DOHH2 (cell line): ENCODE measurements at regions not wholly inside any gene's neighbourhood (a gene's known extent, or its start where the extent isn't known, plus 50 kb on each side); places are given as distances from the start of the nearest gene placed in this dataset.

Experiments
- H3F3A ChIP-seq: fragments of 200-600 bp; sonication (generic), shearing (Covaris generic); 2 replicates; pipeline ENCODE4 v1.6.0; 2016; ENCODE audit warnings: antibody characterized with exemption, mild to moderate bottlenecking; ENCODE audit not compliant: control insufficient read depth, insufficient read depth
- H3K27ac ChIP-seq: fragments of 200-600 bp; sonication (generic); 2 replicates; pipeline ENCODE4 v1.5.1; 2014; ENCODE audit warnings: low read depth, mild to moderate bottlenecking, low read length, moderate library complexity
- H3K27me3 ChIP-seq: fragments of 200-600 bp; sonication (generic); 2 replicates; pipeline ENCODE4 v1.6.1; 2014; ENCODE audit warnings: mild to moderate bottlenecking, low read length, mixed read lengths; ENCODE audit not compliant: control insufficient read depth
- H3K36me3 ChIP-seq: fragments of 200-600 bp; sonication (generic); 2 replicates; pipeline ENCODE4 v1.6.1; 2014; ENCODE audit warnings: mild to moderate bottlenecking, low read length, moderate library complexity, mixed read lengths; ENCODE audit not compliant: control insufficient read depth
- H3K4me1 ChIP-seq: fragments of 200-600 bp; sonication (generic); 2 replicates; pipeline ENCODE4 v1.6.1; 2014; ENCODE audit warnings: mild to moderate bottlenecking, low read length, mixed read lengths; ENCODE audit not compliant: control insufficient read depth
- H3K4me2 ChIP-seq: fragments of 200-600 bp; sonication (generic); 2 replicates; pipeline ENCODE4 v1.6.0; 2014; ENCODE audit warnings: mild to moderate bottlenecking, low read length, moderate library complexity
- H3K4me3 ChIP-seq: fragments of 200-600 bp; sonication (generic); 2 replicates; pipeline ENCODE4 v1.5.1; 2014; ENCODE audit warnings: mild to moderate bottlenecking, low read length, mixed read lengths
- H3K79me2 ChIP-seq: fragments of 200-600 bp; sonication (generic); 2 replicates; pipeline ENCODE4 v1.6.1; 2014; ENCODE audit warnings: mild to moderate bottlenecking, low read length, mixed read lengths; ENCODE audit not compliant: control insufficient read depth
- H3K9me2 ChIP-seq: fragments of 200-600 bp; sonication (generic); replicated peaks from 2 replicates; pipeline ENCODE4 v1.6.1; 2014; ENCODE audit warnings: mild to moderate bottlenecking, low read length, mixed read lengths; ENCODE audit not compliant: control insufficient read depth
- H3K9me3 ChIP-seq: fragments of 200-600 bp; sonication (generic); 2 replicates; pipeline ENCODE4 v1.6.1; 2014; ENCODE audit warnings: antibody characterized with exemption, low read length, mixed read lengths; ENCODE audit not compliant: control insufficient read depth, insufficient read depth
- H4K20me1 ChIP-seq: fragments of 200-600 bp; sonication (generic); 2 replicates; pipeline ENCODE4 v1.6.0; 2014; ENCODE audit warnings: low read depth, mild to moderate bottlenecking, antibody characterized with exemption, low read length, moderate library complexity; ENCODE audit not compliant: control insufficient read depth, insufficient read depth
- EZH2phosphoT487 ChIP-seq: fragments of 200-600 bp; sonication (generic); IDR thresholded peaks from 2 replicates; pipeline ENCODE4 v1.6.1; 2017; ENCODE audit warnings: borderline replicate concordance, mild to moderate bottlenecking, antibody characterized with exemption, low read length, moderate library complexity, mixed read lengths
- TF ChIP-seq, protein P1 (sequence below): fragments of 200-600 bp; sonication (generic); IDR thresholded peaks from one replicate; pipeline ENCODE4 v1.5.1; 2014; ENCODE audit warnings: antibody characterized with exemption, mild to moderate bottlenecking, low read depth, low read length; ENCODE audit not compliant: poor library complexity, severe bottlenecking

DNA sequence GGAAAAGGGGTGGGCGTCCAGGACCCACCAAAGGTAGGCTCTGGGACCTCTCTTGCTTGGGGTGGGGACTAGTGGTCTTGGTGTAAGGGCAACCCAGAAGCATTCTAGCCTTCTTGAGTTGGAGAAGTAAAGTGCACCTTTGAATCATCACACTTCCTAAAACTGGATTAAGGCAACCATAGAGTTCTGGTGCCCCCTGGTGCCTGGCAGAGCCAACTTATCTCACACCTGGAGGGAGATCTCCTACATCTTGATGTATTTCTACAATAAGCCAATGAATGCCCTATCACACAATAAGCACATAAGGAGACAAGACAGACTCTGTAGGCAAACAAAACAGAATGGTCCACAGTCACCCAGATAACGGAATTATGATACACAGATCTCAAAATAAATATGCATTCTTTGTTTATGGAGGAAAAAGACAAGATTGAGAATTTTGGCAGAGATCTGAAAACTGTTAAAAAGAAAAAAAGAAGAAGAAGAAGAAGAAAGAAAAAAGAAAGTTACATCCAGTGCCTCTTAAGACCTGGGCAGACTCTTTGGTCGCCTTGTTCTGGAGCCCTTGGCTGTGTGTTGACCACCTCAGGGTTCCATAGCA is 95.9 kb upstream of the PPP2R5C start:
- no peaks in the 10 kb centered on the region for H3K36me3 ChIP-seq
- no peaks in the 10 kb centered on the region for H3K4me1 ChIP-seq
- H3K4me3 ChIP-seq: no peak overlapping the region
- no peaks in the 10 kb centered on the region for H4K20me1 ChIP-seq
- no peak overlapping the region for H3K4me2 ChIP-seq
- H3K27me3 ChIP-seq: peaks cover 19% of the 10 kb centered on the region
- TF ChIP-seq, protein P1, sequence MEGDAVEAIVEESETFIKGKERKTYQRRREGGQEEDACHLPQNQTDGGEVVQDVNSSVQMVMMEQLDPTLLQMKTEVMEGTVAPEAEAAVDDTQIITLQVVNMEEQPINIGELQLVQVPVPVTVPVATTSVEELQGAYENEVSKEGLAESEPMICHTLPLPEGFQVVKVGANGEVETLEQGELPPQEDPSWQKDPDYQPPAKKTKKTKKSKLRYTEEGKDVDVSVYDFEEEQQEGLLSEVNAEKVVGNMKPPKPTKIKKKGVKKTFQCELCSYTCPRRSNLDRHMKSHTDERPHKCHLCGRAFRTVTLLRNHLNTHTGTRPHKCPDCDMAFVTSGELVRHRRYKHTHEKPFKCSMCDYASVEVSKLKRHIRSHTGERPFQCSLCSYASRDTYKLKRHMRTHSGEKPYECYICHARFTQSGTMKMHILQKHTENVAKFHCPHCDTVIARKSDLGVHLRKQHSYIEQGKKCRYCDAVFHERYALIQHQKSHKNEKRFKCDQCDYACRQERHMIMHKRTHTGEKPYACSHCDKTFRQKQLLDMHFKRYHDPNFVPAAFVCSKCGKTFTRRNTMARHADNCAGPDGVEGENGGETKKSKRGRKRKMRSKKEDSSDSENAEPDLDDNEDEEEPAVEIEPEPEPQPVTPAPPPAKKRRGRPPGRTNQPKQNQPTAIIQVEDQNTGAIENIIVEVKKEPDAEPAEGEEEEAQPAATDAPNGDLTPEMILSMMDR: peak; percentile 69
- no peak for TF ChIP-seq EZH2phosphoT487
- H3K27ac ChIP-seq: no peak overlapping the region
- no peaks in the 10 kb centered on the region for H3K9me3 ChIP-seq
- no peaks in the 10 kb centered on the region for H3K79me2 ChIP-seq
- H3K9me2 ChIP-seq: no peaks in the 10 kb centered on the region
- no peaks in the 10 kb centered on the region for H3F3A ChIP-seq

DNA sequence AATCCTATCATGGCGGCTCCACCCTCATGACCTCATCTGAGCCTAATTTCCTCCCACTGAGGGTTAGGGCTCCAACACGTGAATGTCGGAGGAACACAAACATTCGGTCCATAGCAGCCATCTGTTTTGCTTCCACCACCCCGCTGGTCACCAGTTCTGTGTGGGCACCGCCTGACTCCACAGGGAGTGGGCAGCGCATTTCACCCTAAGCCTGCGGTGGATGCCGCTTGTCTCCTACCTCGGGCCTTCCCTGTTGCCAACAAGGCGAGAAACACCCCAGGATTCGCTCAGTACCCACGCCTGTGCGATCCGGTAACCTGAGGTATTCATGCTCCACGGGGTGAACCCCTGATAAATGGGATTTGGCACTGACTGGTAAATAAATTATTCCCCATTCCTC is 95.2 kb upstream of the PPP2R5C start:
- Histone ChIP-seq H3K36me3 (no peaks in the 10 kb centered on the region), H4K20me1 (no peaks in the 10 kb centered on the region), H3K9me3 (no peaks in the 10 kb centered on the region), H3K4me2 (no peak overlapping the region), H3K27ac (no peak overlapping the region), H3K4me3 (no peak overlapping the region), H3K27me3 (peaks cover 17% of the 10 kb centered on the region), H3F3A (no peaks in the 10 kb centered on the region), H3K9me2 (no peaks in the 10 kb centered on the region), H3K79me2 (no peaks in the 10 kb centered on the region), H3K4me1 (no peaks in the 10 kb centered on the region)
- TF ChIP-seq, protein P1: no peak
- no peak for TF ChIP-seq EZH2phosphoT487

DNA sequence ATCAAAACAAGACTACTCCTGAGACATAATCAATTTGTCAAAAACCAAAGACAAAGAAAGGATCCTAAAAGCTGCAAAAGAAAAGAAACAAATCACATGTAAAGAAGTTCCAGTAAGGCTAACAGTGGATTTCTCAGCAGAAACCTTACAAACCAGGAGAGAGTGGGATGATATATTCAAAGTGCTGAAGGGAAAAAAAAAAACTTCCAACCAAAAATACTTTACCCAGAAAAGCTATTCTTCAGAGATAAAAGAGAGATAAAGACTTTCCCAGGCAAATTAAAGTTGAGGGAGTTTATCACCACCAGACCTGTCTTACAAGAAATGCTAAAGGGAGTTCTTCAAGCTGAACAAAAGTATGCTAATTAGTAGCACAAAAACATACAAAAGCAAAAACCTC is 91.9 kb upstream of the PPP2R5C start:
- Histone ChIP-seq H3F3A (no peaks in the 10 kb centered on the region), H3K27me3 (peaks cover 12% of the 10 kb centered on the region), H3K27ac (no peak overlapping the region), H3K79me2 (no peaks in the 10 kb centered on the region), H3K4me2 (no peak overlapping the region), H3K4me3 (no peak overlapping the region), H4K20me1 (no peaks in the 10 kb centered on the region), H3K4me1 (no peaks in the 10 kb centered on the region), H3K36me3 (no peaks in the 10 kb centered on the region), H3K9me3 (no peaks in the 10 kb centered on the region), H3K9me2 (no peaks in the 10 kb centered on the region)
- no peak for TF ChIP-seq EZH2phosphoT487
- TF ChIP-seq, protein P1: no peak
